IMR-90 (cell line): ENCODE measurements at regions not wholly inside any gene's neighbourhood (a gene's known extent, or its start where the extent isn't known, plus 50 kb on each side); places are given as distances from the start of the nearest gene placed in this dataset.

Experiments used
- ATAC-seq: fragments of 200-7000 bp; cut with Tn5 transposase; 2 replicates; pipeline ENCODE4 v1.9.1; 2020; ENCODE audit warnings: low read depth, mild to moderate bottlenecking, moderate library complexity
- BruUV-seq: library from RNA; stranded (reverse); fragments of 400-500 nt; replicated peaks from 2 replicates; lab custom pipeline; 2021; lab: Mats Ljungman, UMichigan
- CTCF ChIA-PET: fragments of 300-600 bp; formaldehyde crosslinking; extraction: SDS; loops from one replicate; lab custom pipeline; 2021; ENCODE audit warnings: antibody characterized with exemption; lab: Yijun Ruan, JAX
- POLR2A ChIA-PET: fragments of 300-600 bp; sonication (Branson Sonifier 250); formaldehyde crosslinking; loops from one replicate; lab custom pipeline; 2022; ENCODE audit warnings: antibody characterized with exemption; ENCODE audit not compliant: unreplicated experiment; lab: Charles Lee
- DNase-seq: peaks from one replicate; pipeline ENCODE4 v3.0.0; 2013
- H2AFZ ChIP-seq: replicated peaks from 2 replicates; pipeline ENCODE3; 2013; ENCODE audit warnings: low read length, mild to moderate bottlenecking; ENCODE audit not compliant: poor library complexity
- H2AK5ac ChIP-seq: 2 replicates; pipeline ENCODE4 v1.6.1; 2013; ENCODE audit warnings: low read depth, low read length, inconsistent platforms
- H2AK9ac ChIP-seq: replicated peaks from 2 replicates; pipeline ENCODE3; 2013; ENCODE audit warnings: mild to moderate bottlenecking, low read depth, low read length, moderate library complexity; ENCODE audit not compliant: poor library complexity
- H2BK120ac ChIP-seq: 2 replicates; pipeline ENCODE4 v1.6.1; 2013; ENCODE audit warnings: low read depth, low read length, inconsistent platforms
- H2BK15ac ChIP-seq: 3 replicates; pipeline ENCODE4 v1.6.1; 2013; ENCODE audit warnings: low read depth, low read length, inconsistent platforms
- H2BK20ac ChIP-seq: 2 replicates; pipeline ENCODE4 v1.6.1; 2013; ENCODE audit warnings: low read depth, mild to moderate bottlenecking, inconsistent platforms, low read length, moderate library complexity
- H2BK5ac ChIP-seq: 2 replicates; pipeline ENCODE4 v1.6.1; 2013; ENCODE audit warnings: mild to moderate bottlenecking, low read depth, low read length, inconsistent platforms; ENCODE audit not compliant: poor library complexity, severe bottlenecking
- H3K14ac ChIP-seq: replicated peaks from 2 replicates; pipeline ENCODE4 v1.6.1; 2013; ENCODE audit warnings: low read depth, low read length, inconsistent platforms
- H3K18ac ChIP-seq: 2 replicates; pipeline ENCODE4 v1.6.1; 2013; ENCODE audit warnings: low read depth, low read length, control low read depth
- H3K23ac ChIP-seq: 2 replicates; pipeline ENCODE4 v1.6.1; 2013; ENCODE audit warnings: low read depth, low read length, inconsistent platforms
- H3K27ac ChIP-seq: 2 replicates; pipeline ENCODE4 v1.5.1; 2013; ENCODE audit warnings: mild to moderate bottlenecking, control low read depth, low read length; ENCODE audit not compliant: insufficient read depth
- H3K27me3 ChIP-seq: 2 replicates; pipeline ENCODE4 v1.6.1; 2013; ENCODE audit warnings: low read length; ENCODE audit not compliant: control insufficient read depth, insufficient read depth
- H3K36me3 ChIP-seq: 2 replicates; pipeline ENCODE4 v1.6.1; 2013; ENCODE audit warnings: low read length, mixed read lengths; ENCODE audit not compliant: control insufficient read depth, insufficient read depth
- H3K4ac ChIP-seq: 2 replicates; pipeline ENCODE4 v1.6.1; 2013; ENCODE audit warnings: low read depth, low read length, inconsistent platforms
- H3K4me1 ChIP-seq: 2 replicates; pipeline ENCODE4 v1.6.1; 2013; ENCODE audit warnings: low read length, mixed read lengths; ENCODE audit not compliant: control insufficient read depth, insufficient read depth
- H3K4me2 ChIP-seq: 2 replicates; pipeline ENCODE4 v1.6.1; 2013; ENCODE audit warnings: low read depth, mild to moderate bottlenecking, control low read depth, low read length, moderate library complexity
- H3K4me3 ChIP-seq: 2 replicates; pipeline ENCODE4 v1.5.1; 2013; ENCODE audit warnings: low read depth, mild to moderate bottlenecking, control low read depth, low read length, moderate library complexity; ENCODE audit not compliant: insufficient read depth
- H3K56ac ChIP-seq: 2 replicates; pipeline ENCODE4 v1.6.1; 2013; ENCODE audit warnings: low read length, inconsistent platforms; ENCODE audit not compliant: insufficient read depth; ENCODE audit errors: extremely low read depth
- H3K79me1 ChIP-seq, 2 experiments: 2 replicates each; pipeline ENCODE4 v1.6.1; 2013; ENCODE audit warnings: low read length in 2 of 2, inconsistent platforms in 1 of 2, low read depth in 1 of 2
- H3K9ac ChIP-seq: 2 replicates; pipeline ENCODE4 v1.6.1; 2013; ENCODE audit warnings: low read depth, low read length, control low read depth
- H3K9me1 ChIP-seq: 2 replicates; pipeline ENCODE4 v1.6.1; 2013; ENCODE audit warnings: low read length, inconsistent platforms; ENCODE audit not compliant: insufficient read depth
- H3K9me3 ChIP-seq: 2 replicates; pipeline ENCODE4 v1.6.1; 2013; ENCODE audit warnings: low read length; ENCODE audit not compliant: control insufficient read depth, insufficient read depth
- H4K20me1 ChIP-seq: 2 replicates; pipeline ENCODE4 v1.6.1; 2013; ENCODE audit warnings: low read length, inconsistent platforms; ENCODE audit not compliant: insufficient read depth
- H4K5ac ChIP-seq: 2 replicates; pipeline ENCODE4 v1.6.1; 2013; ENCODE audit warnings: mild to moderate bottlenecking, low read depth, low read length, control low read depth
- H4K8ac ChIP-seq, 2 experiments: 2 replicates each; pipeline ENCODE4 v1.6.1; 2013; ENCODE audit warnings: low read depth in 2 of 2, low read length in 2 of 2, control low read depth in 1 of 2, inconsistent platforms in 1 of 2
- H4K91ac ChIP-seq: 2 replicates; pipeline ENCODE4 v1.6.1; 2013; ENCODE audit warnings: low read depth, low read length, inconsistent platforms; ENCODE audit not compliant: insufficient read depth
- BHLHE40 ChIP-seq: fragments of 150-350 bp; IDR thresholded peaks from 2 replicates; pipeline ENCODE4 v1.6.1; 2016; ENCODE audit warnings: mild to moderate bottlenecking, low read depth, low read length
- CEBPB ChIP-seq: IDR thresholded peaks from 2 replicates; pipeline ENCODE4 v1.6.1; 2012; ENCODE audit warnings: low read depth, low read length, improper control_type of control experiment
- CHD1 ChIP-seq: IDR thresholded peaks from 2 replicates; pipeline ENCODE4 v1.6.1; 2012; ENCODE audit warnings: low read depth, low read length, improper control_type of control experiment
- CTCF ChIP-seq: conservative IDR thresholded peaks from 2 replicates; pipeline ENCODE4 v1.5.1; 2012; ENCODE audit warnings: mild to moderate bottlenecking, low read depth, low read length, improper control_type of control experiment
- MXI1 ChIP-seq: IDR thresholded peaks from 2 replicates; pipeline ENCODE4 v1.6.1; 2012; ENCODE audit warnings: low read depth, mild to moderate bottlenecking, low read length, moderate library complexity, borderline replicate concordance
- SMC3 ChIP-seq: fragments of 150-350 bp; IDR thresholded peaks from 2 replicates; pipeline ENCODE4 v1.6.1; 2016; ENCODE audit warnings: low read depth, mild to moderate bottlenecking, antibody characterized with exemption, low read length, moderate library complexity
- WGBS, 2 experiments: methylation state at CpG; one replicate each; pipeline versions ENCODE4 v1.1.5 to v1.1.7; 2013; ENCODE audit warnings: missing lambda C conversion rate in 2 of 2; ENCODE audit not compliant: insufficient read length in 1 of 2; ENCODE audit errors: extremely low coverage in 2 of 2; 5-methylcytosine and 5-hydroxymethylcytosine counted together
- dilution Hi-C: fragments of 300-500 bp; cut with HindIII; formaldehyde crosslinking; loops from one replicate; pipeline ENCODE4 v1.14.3; 2018; ENCODE audit warnings: low sequenced_read_pairs; ENCODE audit not compliant: unreplicated experiment
- in situ Hi-C: fragments of 300-500 bp; cut with MboI; formaldehyde crosslinking; loops from 3 replicates; pipeline ENCODE4 v1.14.3; 2019; ENCODE audit warnings: low sequenced_read_pairs, inconsistent platforms, mixed read lengths
- intact Hi-C: fragments of 100-400 bp; cut with micrococcal nuclease; formaldehyde crosslinking; loops from 2 replicates; pipeline ENCODE4 v1.10.0; 2022

DNA sequence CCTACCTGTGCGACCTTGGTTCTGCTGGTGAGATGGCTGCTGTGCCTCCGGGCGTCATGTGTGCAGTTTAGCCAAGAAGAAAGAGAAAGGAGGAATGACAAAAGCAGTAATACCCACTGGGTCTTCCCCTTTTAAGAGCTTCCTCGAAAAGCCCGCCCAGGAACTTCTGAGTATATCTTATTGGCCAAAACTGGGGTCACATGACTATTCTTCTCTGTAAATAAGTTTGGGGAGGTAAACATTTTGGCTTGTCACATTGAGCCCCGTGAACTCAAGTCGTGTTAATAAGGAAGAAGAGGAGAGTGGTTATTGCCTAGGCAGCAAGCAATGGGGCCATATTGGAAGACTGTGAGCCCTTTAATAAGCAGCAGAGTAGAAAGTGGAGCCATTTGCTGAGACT, 130.4 kb upstream of the ECI2 start:
- Histone ChIP-seq H2AFZ (no peak overlapping the region), H2BK120ac (no peak overlapping the region), H3K4me3 (no peak overlapping the region), H3K56ac (no peak overlapping the region), H4K20me1 (no peaks in the 10 kb centered on the region), H3K9me3 (peaks cover 5% of the 10 kb centered on the region), H2BK5ac (no peak overlapping the region), H2BK15ac (no peak overlapping the region), H2AK9ac (no peak overlapping the region), H3K23ac (no peak overlapping the region), H3K36me3 (no peaks in the 10 kb centered on the region), H3K4me2 (no peak overlapping the region), H3K27ac (no peak overlapping the region), H3K27me3 (peaks cover 11% of the 10 kb centered on the region), H4K5ac (no peak overlapping the region), H3K9ac (no peak overlapping the region), H2AK5ac (no peak overlapping the region), H2BK20ac (no peak overlapping the region), H3K4ac (no peak overlapping the region), H3K14ac (no peak overlapping the region), H3K9me1 (no peaks in the 10 kb centered on the region), H3K18ac (no peak overlapping the region), H3K4me1 (no peaks in the 10 kb centered on the region; the same call in 1 of the 2 replicates), H4K91ac (no peak overlapping the region), H4K8ac (no peak overlapping the region), H3K79me1 (no peaks in the 10 kb centered on the region)
- 71% methylated on average over 2 of the region's 7 CpGs; no CpG with 5 or more reads in 1 of the 2 experiments for WGBS, 2 experiments
- DNase-seq = no peak
- no peak for ATAC-seq
- CTCF ChIA-PET = no interaction called here
- dilution Hi-C loops = no loop called here
- in situ Hi-C loops = no loop called here
- no TSS peak for BruUV-seq
- no peak for TF ChIP-seq BHLHE40
- no peak for TF ChIP-seq CEBPB
- TF ChIP-seq MXI1 = no peak
- no peak for TF ChIP-seq CTCF
- no peak for TF ChIP-seq CHD1
- no peak for TF ChIP-seq SMC3
- intact Hi-C loops = no loop called here
- POLR2A ChIA-PET = no interaction called here
